Mesendoderm (in vitro differentiated cells): ENCODE measurements at regions not wholly inside any gene's neighbourhood (a gene's known extent, or its start where the extent isn't known, plus 50 kb on each side); places are given as distances from the start of the nearest gene placed in this dataset.

ENCODE experiments used
- DNase-seq: peaks from one replicate; pipeline ENCODE4 v3.0.0; 2013
- H2AK5ac ChIP-seq: 2 replicates; pipeline ENCODE4 v1.6.1; 2013; ENCODE audit warnings: low read length, inconsistent platforms
- H2BK120ac ChIP-seq: 2 replicates; pipeline ENCODE4 v1.6.1; 2013; ENCODE audit warnings: low read depth, mild to moderate bottlenecking, low read length, moderate library complexity, mixed read lengths
- H2BK15ac ChIP-seq: replicated peaks from 2 replicates; pipeline ENCODE4 v1.6.1; 2013; ENCODE audit warnings: low read depth, mild to moderate bottlenecking, moderate library complexity
- H2BK5ac ChIP-seq: 2 replicates; pipeline ENCODE4 v1.6.1; 2013; ENCODE audit warnings: low read length, inconsistent platforms
- H3K18ac ChIP-seq: 2 replicates; pipeline ENCODE4 v1.6.1; 2013; ENCODE audit warnings: mild to moderate bottlenecking, low read length, mixed read lengths
- H3K23ac ChIP-seq: one replicate; pipeline ENCODE4 v1.6.1; 2013; ENCODE audit warnings: low read length
- H3K27ac ChIP-seq: 2 replicates; pipeline ENCODE4 v1.5.1; 2013; ENCODE audit warnings: low read depth, mild to moderate bottlenecking, inconsistent platforms, low read length, moderate library complexity
- H3K27me3 ChIP-seq: 2 replicates; pipeline ENCODE4 v1.6.1; 2013; ENCODE audit warnings: low read length, control low read depth, mild to moderate bottlenecking, inconsistent platforms; ENCODE audit not compliant: insufficient read depth, poor library complexity
- H3K36me3 ChIP-seq: 2 replicates; pipeline ENCODE4 v1.6.1; 2013; ENCODE audit warnings: low read length, inconsistent platforms; ENCODE audit not compliant: control insufficient read depth, insufficient read depth
- H3K4ac ChIP-seq: one replicate; pipeline ENCODE4 v1.6.1; 2013; ENCODE audit warnings: low read depth, mild to moderate bottlenecking, low read length, moderate library complexity
- H3K4me1 ChIP-seq: 2 replicates; pipeline ENCODE4 v1.6.1; 2013; ENCODE audit warnings: low read depth, low read length, inconsistent platforms; ENCODE audit not compliant: control insufficient read depth
- H3K4me2 ChIP-seq: 2 replicates; pipeline ENCODE4 v1.6.1; 2013; ENCODE audit warnings: low read length
- H3K4me3 ChIP-seq: 2 replicates; pipeline ENCODE4 v1.5.1; 2013; ENCODE audit warnings: mild to moderate bottlenecking, low read length
- H3K56ac ChIP-seq: one replicate; pipeline ENCODE4 v1.6.1; 2013; ENCODE audit warnings: low read length
- H3K79me1 ChIP-seq: 2 replicates; pipeline ENCODE4 v1.6.1; 2013; ENCODE audit warnings: low read length, inconsistent platforms
- H3K79me2 ChIP-seq: 2 replicates; pipeline ENCODE4 v1.6.1; 2013; ENCODE audit warnings: mild to moderate bottlenecking, low read length; ENCODE audit not compliant: control insufficient read depth, insufficient read depth
- H3K9ac ChIP-seq: 2 replicates; pipeline ENCODE4 v1.6.1; 2013; ENCODE audit warnings: low read length, inconsistent platforms
- H4K5ac ChIP-seq: one replicate; pipeline ENCODE4 v1.6.1; 2013; ENCODE audit warnings: low read length
- H4K8ac ChIP-seq: one replicate; pipeline ENCODE4 v1.6.1; 2013; ENCODE audit warnings: low read depth, mild to moderate bottlenecking, control low read depth, low read length, moderate library complexity
- WGBS: extraction: QIAGEN DNeasy Blood & Tissue Kit; methylation state at CpG from one replicate; pipeline ENCODE4 v1.1.7; 2013; ENCODE audit warnings: low lambda C conversion rate, missing lambda C conversion rate; ENCODE audit not compliant: insufficient coverage; ENCODE audit errors: extremely low coverage; 5-methylcytosine and 5-hydroxymethylcytosine counted together

DNA sequence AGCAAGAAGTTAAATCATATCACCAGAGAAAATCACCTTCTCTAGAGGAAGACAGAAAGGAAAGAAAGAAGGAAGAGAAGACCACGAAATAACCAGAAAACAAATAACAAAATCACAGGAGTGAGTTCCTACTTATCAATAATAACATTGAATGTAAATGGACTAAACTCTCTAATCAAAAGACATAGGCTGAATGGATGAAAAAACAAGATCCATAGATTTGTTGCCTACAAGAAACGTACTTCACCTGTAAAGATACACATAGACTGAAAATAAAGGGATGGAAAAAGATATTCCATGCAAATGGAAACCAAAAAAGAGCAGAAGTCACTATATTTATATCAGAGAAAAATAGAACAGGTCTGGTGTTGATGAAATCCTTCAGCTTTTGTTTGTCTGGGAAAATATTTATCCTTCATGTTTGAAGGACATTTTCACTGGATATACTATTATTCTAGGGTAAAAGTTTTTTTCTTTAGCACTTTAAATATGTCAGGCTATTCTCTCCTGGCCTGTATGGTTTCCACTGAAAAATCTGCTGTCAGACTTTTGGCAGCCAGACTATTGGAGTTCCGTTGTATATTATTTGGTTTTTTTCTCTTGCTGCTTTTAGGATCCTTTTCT is 202.5 kb upstream of the DUSP10 start:
- Histone ChIP-seq H3K4me1 (no peaks in the 10 kb centered on the region), H2BK5ac (no peak overlapping the region), H3K27me3 (no peaks in the 10 kb centered on the region), H2BK15ac (no peak overlapping the region), H3K9ac (no peak overlapping the region), H4K8ac (no peak overlapping the region), H2AK5ac (no peak overlapping the region), H3K27ac (no peak overlapping the region), H3K36me3 (no peaks in the 10 kb centered on the region), H3K23ac (no peak overlapping the region), H3K18ac (no peak overlapping the region), H2BK120ac (no peak overlapping the region), H3K4me2 (no peak overlapping the region), H4K5ac (no peak overlapping the region), H3K56ac (no peak overlapping the region), H3K79me2 (no peaks in the 10 kb centered on the region), H3K79me1 (no peaks in the 10 kb centered on the region), H3K4me3 (no peak overlapping the region), H3K4ac (no peak overlapping the region)
- no CpG with 5 or more reads among the region's 3 CpGs for WGBS
- no peak for DNase-seq

DNA sequence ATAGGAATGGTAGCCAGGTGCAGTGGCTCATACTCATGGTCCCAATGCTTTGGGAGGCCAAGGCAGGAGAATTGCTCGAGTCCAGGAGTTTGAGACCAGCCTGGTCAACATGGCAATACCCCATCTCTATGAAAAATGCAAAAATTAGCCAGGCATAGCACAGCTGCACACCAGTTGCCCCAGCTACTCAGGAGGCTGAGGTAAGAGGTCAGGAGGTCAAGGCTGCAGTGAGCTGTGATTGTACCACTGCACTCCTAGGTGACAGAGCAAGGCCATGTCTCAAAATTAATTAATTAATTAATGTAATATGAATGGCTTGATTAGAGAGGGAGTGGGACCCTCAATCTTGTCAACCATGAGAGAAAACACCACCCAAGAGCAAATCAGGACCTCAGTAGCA is 198.7 kb upstream of the DUSP10 start:
- Histone ChIP-seq H4K5ac (no peak overlapping the region), H2BK120ac (no peak overlapping the region), H3K23ac (no peak overlapping the region), H2BK5ac (no peak overlapping the region), H3K79me2 (no peaks in the 10 kb centered on the region), H3K79me1 (no peaks in the 10 kb centered on the region), H2BK15ac (no peak overlapping the region), H3K9ac (no peak overlapping the region), H3K56ac (no peak overlapping the region), H3K18ac (no peak overlapping the region), H3K4me1 (no peaks in the 10 kb centered on the region), H3K4ac (no peak overlapping the region), H3K4me2 (no peak overlapping the region), H3K4me3 (no peak overlapping the region), H3K27me3 (no peaks in the 10 kb centered on the region), H2AK5ac (no peak overlapping the region), H3K36me3 (no peaks in the 10 kb centered on the region), H4K8ac (no peak overlapping the region), H3K27ac (no peak overlapping the region)
- no peak for DNase-seq
- no CpG with 5 or more reads among the region's 1 CpG for WGBS

DNA sequence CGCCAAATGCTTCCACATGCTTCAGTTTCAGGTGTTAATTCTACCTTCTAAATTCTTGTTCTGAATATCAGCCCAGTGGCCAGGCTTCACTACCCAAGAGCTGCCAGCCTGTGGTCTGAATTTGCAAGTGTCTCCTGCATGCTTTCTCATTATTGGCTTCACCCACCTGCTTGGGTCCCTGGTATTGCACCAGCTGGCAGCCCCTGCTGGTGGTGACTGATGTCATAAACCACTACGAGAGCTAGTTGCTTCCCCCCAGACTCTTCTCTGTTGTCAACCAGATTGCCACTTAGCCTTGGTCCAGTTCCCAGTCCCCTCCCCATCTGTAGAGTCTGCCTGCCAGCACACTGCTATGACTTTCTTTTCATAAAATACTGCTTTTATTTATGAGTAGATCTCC is 197.7 kb upstream of the DUSP10 start:
- Histone ChIP-seq H3K18ac (no peak overlapping the region), H3K27ac (no peak overlapping the region), H4K5ac (no peak overlapping the region), H2BK5ac (no peak overlapping the region), H4K8ac (no peak overlapping the region), H3K9ac (no peak overlapping the region), H3K4me2 (no peak overlapping the region), H2BK15ac (no peak overlapping the region), H3K4me3 (no peak overlapping the region), H3K79me1 (no peaks in the 10 kb centered on the region), H2AK5ac (no peak overlapping the region), H3K4me1 (no peaks in the 10 kb centered on the region), H3K79me2 (no peaks in the 10 kb centered on the region), H3K4ac (no peak overlapping the region), H2BK120ac (no peak overlapping the region), H3K36me3 (no peaks in the 10 kb centered on the region), H3K27me3 (no peaks in the 10 kb centered on the region), H3K23ac (no peak overlapping the region), H3K56ac (no peak overlapping the region)
- no CpG with 5 or more reads among the region's 2 CpGs for WGBS
- no peak for DNase-seq

DNA sequence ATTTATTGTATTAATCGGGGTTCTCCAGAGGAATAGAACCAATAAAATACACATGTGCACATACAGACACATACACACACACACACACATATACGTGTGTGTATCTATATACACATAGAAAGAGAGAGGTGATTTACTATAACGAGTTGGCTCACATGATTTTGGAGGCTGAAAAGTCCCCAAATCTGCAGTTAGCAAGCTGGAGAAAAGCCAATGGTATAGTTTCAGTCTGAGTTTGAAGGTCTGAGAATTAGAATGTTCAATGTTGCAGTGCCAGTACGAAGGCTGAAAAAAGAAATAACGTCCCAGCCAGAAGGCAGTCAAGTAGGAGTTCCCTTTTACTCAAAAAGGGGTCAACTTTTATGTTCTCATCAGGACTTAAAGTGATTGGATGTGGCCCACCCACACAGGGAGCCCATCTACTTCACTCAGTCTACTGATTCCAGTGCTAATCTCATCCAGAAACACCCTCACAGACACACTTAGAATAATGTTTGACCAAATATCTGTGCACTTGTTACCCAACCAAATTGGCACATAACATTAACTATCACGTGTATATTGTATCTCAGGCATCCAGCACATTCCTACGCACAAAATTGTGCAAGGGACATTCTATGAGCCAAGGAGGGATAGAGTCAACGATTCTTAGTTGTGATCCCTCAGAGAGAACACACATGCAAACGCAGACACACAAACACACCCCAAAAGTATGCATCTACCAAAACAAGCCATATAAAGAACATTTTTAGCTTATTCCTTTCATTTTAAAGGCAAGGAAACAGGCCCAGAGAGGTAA is 195.5 kb upstream of the DUSP10 start:
- no peaks in the 10 kb centered on the region for H3K36me3 ChIP-seq
- no peak overlapping the region for H3K4me3 ChIP-seq
- no peak overlapping the region for H3K18ac ChIP-seq
- H3K79me1 ChIP-seq, result no peaks in the 10 kb centered on the region
- H2AK5ac ChIP-seq, result no peak overlapping the region
- no peak overlapping the region for H3K9ac ChIP-seq
- H3K27me3 ChIP-seq, result no peaks in the 10 kb centered on the region
- no peaks in the 10 kb centered on the region for H3K79me2 ChIP-seq
- WGBS, result no CpG with 5 or more reads among the region's 9 CpGs
- no peak overlapping the region for H4K8ac ChIP-seq
- no peak overlapping the region for H3K27ac ChIP-seq
- no peaks in the 10 kb centered on the region for H3K4me1 ChIP-seq
- H3K23ac ChIP-seq, result no peak overlapping the region
- no peak for DNase-seq
- H2BK120ac ChIP-seq, result no peak overlapping the region
- no peak overlapping the region for H3K4me2 ChIP-seq
- no peak overlapping the region for H3K56ac ChIP-seq
- no peak overlapping the region for H2BK5ac ChIP-seq
- H4K5ac ChIP-seq, result no peak overlapping the region
- no peak overlapping the region for H2BK15ac ChIP-seq
- H3K4ac ChIP-seq, result no peak overlapping the region

DNA sequence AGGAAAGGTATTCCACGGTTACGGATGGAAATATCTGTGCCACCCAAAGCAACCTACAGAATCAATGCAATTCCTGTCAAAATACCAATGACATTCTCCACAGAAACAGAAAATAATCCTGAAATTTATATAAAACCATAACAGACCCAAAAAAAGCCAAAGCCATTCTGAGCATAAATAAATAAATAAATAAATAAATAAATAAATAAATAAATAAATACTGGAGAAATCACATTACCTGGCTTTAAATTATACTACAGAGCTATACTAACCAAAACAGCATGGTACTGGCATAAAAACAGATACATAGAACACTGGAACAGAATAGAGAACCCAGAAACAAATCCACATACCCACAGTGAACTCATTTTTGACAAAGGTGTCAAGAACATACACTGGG is 191.9 kb upstream of the DUSP10 start:
- no peak for DNase-seq
- H4K8ac ChIP-seq, result no peak overlapping the region
- H3K9ac ChIP-seq, result no peak overlapping the region
- H3K23ac ChIP-seq, result no peak overlapping the region
- no peak overlapping the region for H3K4ac ChIP-seq
- H2BK5ac ChIP-seq, result no peak overlapping the region
- H2BK120ac ChIP-seq, result no peak overlapping the region
- no peak overlapping the region for H2AK5ac ChIP-seq
- H3K27ac ChIP-seq, result no peak overlapping the region
- no peak overlapping the region for H3K18ac ChIP-seq
- no peak overlapping the region for H3K4me3 ChIP-seq
- H3K36me3 ChIP-seq, result no peaks in the 10 kb centered on the region
- H3K79me1 ChIP-seq, result no peaks in the 10 kb centered on the region
- H2BK15ac ChIP-seq, result no peak overlapping the region
- H3K4me1 ChIP-seq, result no peaks in the 10 kb centered on the region
- no peak overlapping the region for H3K4me2 ChIP-seq
- H3K27me3 ChIP-seq, result no peaks in the 10 kb centered on the region
- no peak overlapping the region for H3K56ac ChIP-seq
- no CpG with 5 or more reads among the region's 2 CpGs for WGBS
- no peak overlapping the region for H4K5ac ChIP-seq
- H3K79me2 ChIP-seq, result no peaks in the 10 kb centered on the region
